A673 (cell line): ENCODE measurements at regions not wholly inside any gene's neighbourhood (a gene's known extent, or its start where the extent isn't known, plus 50 kb on each side); places are given as distances from the start of the nearest gene placed in this dataset.

ENCODE experiments used
- BruUV-seq: library from RNA; stranded (reverse); fragments of 400-500 nt; replicated peaks from 2 replicates; lab custom pipeline; 2021; lab: Mats Ljungman, UMichigan
- CTCF ChIA-PET: fragments of 300-600 bp; sonication (Branson Sonifier 250); formaldehyde crosslinking; loops from one replicate; lab custom pipeline; 2022; ENCODE audit warnings: antibody characterized with exemption; lab: Charles Lee
- POLR2A ChIA-PET: fragments of 300-600 bp; sonication (Branson Sonifier 250); formaldehyde crosslinking; loops from one replicate; lab custom pipeline; 2022; ENCODE audit warnings: antibody characterized with exemption; ENCODE audit not compliant: low non-redundant PET; lab: Charles Lee
- DNase-seq: peaks from one replicate; pipeline ENCODE4 v3.0.0-alpha.2; 2015; ENCODE audit warnings: low spot score
- H3K27ac ChIP-seq: fragments of 200-600 bp; sonication (generic); 2 replicates; pipeline ENCODE4 v1.5.1; 2016; ENCODE audit warnings: mixed run types, low read depth, mild to moderate bottlenecking, mixed read lengths, antibody characterized with exemption, low read length; ENCODE audit not compliant: poor library complexity, severe bottlenecking
- H3K27me3 ChIP-seq: fragments of 200-600 bp; sonication (generic); replicated peaks from 2 replicates; pipeline ENCODE4 v1.6.1; 2017; ENCODE audit warnings: mixed run types, low read depth, mild to moderate bottlenecking, mixed read lengths, antibody characterized with exemption, low read length; ENCODE audit not compliant: insufficient read depth, poor library complexity
- H3K36me3 ChIP-seq: fragments of 200-600 bp; sonication (generic); 2 replicates; pipeline ENCODE4 v1.6.1; 2016; ENCODE audit warnings: mixed run types, mild to moderate bottlenecking, mixed read lengths, antibody characterized with exemption, low read length; ENCODE audit not compliant: insufficient read depth, poor library complexity, severe bottlenecking
- H3K4me1 ChIP-seq: fragments of 200-600 bp; sonication (generic); 2 replicates; pipeline ENCODE4 v1.6.1; 2017; ENCODE audit warnings: mixed run types, mild to moderate bottlenecking, mixed read lengths, antibody characterized with exemption, low read length; ENCODE audit not compliant: insufficient read depth, poor library complexity, severe bottlenecking
- H3K4me3 ChIP-seq: fragments of 200-600 bp; sonication (generic); 2 replicates; pipeline ENCODE4 v1.5.1; 2016; ENCODE audit warnings: low read depth, mixed run types, mild to moderate bottlenecking, mixed read lengths, low read length; ENCODE audit not compliant: poor library complexity, severe bottlenecking
- H3K9me3 ChIP-seq: fragments of 200-600 bp; sonication (generic); 2 replicates; pipeline ENCODE4 v1.6.1; 2016; ENCODE audit warnings: mixed run types, low read depth, mild to moderate bottlenecking, mixed read lengths, antibody characterized with exemption, low read length; ENCODE audit not compliant: poor library complexity, severe bottlenecking
- EZH2 ChIP-seq: fragments of 200-600 bp; sonication (generic); IDR thresholded peaks from 2 replicates; pipeline ENCODE4 v1.6.1; 2017; ENCODE audit warnings: borderline replicate concordance, low read depth, mild to moderate bottlenecking, mixed read lengths, antibody characterized with exemption, low read length; ENCODE audit not compliant: poor library complexity, severe bottlenecking
- intact Hi-C: fragments of 100-400 bp; cut with micrococcal nuclease; formaldehyde crosslinking; loops from one replicate; pipeline ENCODE4 v1.10.0; 2022; ENCODE audit not compliant: unreplicated experiment
- TF ChIP-seq, protein P1 (sequence below): fragments of 300-800, 200-600 bp; sonication (generic); conservative IDR thresholded peaks from 2 replicates; pipeline ENCODE4 v1.5.1; 2017; ENCODE audit warnings: low read depth, mild to moderate bottlenecking, antibody characterized with exemption, low read length, moderate library complexity, mixed read lengths

DNA sequence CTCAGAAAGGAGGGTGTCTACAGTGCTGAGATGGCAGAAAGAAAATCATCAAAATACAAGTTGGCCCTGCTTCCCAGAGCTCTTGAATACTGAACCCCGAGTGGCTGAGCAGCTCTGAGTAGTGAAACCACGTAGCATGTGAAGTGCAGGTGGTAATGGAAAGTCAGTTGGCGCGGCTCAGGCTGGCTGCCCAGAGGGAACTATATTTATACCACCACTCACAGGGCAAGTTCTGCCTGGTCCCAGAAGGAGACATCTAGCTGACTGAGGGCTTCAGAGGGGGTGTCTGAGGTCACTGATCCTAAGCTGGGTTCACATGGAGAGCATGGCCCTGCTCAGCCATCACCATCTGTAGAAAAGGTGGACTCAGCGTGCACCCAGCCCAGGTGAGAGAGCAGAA is 129.6 kb upstream of the AGBL1 start:
- POLR2A ChIA-PET, result no interaction called here
- Histone ChIP-seq H3K4me3 (no peak overlapping the region), H3K4me1 (no peaks in the 10 kb centered on the region), H3K27me3 (peaks cover 14% of the 10 kb centered on the region), H3K27ac (no peak overlapping the region), H3K9me3 (no peaks in the 10 kb centered on the region), H3K36me3 (no peaks in the 10 kb centered on the region)
- BruUV-seq, result no TSS peak
- intact Hi-C loops, result no loop called here
- CTCF ChIA-PET, result no interaction called here
- no peak for DNase-seq
- no peak for TF ChIP-seq EZH2
- TF ChIP-seq, protein P1, sequence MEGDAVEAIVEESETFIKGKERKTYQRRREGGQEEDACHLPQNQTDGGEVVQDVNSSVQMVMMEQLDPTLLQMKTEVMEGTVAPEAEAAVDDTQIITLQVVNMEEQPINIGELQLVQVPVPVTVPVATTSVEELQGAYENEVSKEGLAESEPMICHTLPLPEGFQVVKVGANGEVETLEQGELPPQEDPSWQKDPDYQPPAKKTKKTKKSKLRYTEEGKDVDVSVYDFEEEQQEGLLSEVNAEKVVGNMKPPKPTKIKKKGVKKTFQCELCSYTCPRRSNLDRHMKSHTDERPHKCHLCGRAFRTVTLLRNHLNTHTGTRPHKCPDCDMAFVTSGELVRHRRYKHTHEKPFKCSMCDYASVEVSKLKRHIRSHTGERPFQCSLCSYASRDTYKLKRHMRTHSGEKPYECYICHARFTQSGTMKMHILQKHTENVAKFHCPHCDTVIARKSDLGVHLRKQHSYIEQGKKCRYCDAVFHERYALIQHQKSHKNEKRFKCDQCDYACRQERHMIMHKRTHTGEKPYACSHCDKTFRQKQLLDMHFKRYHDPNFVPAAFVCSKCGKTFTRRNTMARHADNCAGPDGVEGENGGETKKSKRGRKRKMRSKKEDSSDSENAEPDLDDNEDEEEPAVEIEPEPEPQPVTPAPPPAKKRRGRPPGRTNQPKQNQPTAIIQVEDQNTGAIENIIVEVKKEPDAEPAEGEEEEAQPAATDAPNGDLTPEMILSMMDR, result no peak

DNA sequence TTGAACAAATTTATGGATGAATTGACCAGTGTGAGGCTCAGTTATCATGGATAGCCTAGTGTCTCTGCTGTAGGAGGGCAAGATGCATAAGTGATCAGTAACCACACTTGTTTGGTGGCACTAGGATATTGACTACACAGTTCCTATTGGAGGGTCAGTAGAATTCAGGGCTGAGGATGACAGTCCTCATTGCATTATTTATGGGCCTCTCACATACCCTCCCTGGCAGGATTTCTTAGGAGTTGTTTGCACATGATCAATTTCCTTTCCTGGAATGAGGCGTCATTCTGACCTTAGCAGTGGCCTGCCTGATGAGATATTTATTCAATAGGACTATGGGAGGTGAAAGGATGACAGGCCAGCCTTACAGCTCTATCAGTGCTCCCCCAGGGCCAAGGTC is 125.1 kb upstream of the AGBL1 start:
- Histone ChIP-seq H3K27ac (no peak overlapping the region), H3K4me1 (no peaks in the 10 kb centered on the region), H3K9me3 (no peaks in the 10 kb centered on the region), H3K4me3 (no peak overlapping the region), H3K36me3 (no peaks in the 10 kb centered on the region), H3K27me3 (peaks cover 12% of the 10 kb centered on the region)
- DNase-seq, result no peak
- CTCF ChIA-PET, result no interaction called here
- intact Hi-C loops, result no loop called here
- TF ChIP-seq, protein P1, result no peak
- TF ChIP-seq EZH2, result no peak
- no TSS peak for BruUV-seq
- POLR2A ChIA-PET, result no interaction called here

DNA sequence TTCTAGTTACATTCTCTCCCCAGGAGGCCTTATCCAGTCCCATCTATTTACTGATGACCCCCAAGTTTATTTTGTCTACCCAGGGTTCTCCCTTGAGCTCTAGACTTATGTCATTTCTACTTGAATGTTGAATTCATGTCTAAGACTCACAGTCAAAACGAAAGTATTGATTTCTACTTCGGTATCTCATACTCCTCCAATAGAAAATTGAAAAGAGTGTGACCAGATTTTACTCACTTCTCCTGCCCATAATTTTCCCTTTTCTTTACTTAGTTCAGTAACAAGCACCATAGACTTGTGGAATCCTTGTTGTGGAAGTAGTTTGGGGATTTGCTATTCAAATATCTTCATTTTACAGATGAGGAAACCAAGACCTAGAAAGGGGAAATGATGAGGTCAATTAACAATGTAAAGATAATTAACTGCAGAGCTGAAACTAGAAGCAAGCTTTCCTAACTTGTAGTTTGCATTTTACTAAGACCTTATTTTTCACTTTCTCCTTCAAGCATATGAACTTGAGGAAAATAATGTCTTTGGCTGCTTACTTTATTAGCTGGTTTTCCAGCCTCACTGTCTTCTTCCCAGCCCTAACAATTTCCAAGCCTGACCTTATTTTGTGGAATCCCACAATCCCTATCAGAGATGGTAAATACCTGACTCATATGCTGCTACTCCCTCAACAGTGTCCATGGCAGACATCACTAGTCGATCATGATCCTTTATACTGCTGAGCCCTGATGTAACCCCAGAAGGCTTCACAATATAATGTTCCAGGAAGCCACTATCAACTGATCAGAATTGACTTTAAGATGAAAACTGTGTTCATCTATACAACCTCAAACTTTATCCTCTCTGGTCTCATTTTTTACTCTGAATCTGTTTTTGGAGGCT is 123.9 kb upstream of the AGBL1 start:
- CTCF ChIA-PET, result no interaction called here
- H3K9me3 ChIP-seq, result no peaks in the 10 kb centered on the region
- H3K4me1 ChIP-seq, result no peaks in the 10 kb centered on the region
- POLR2A ChIA-PET, result no interaction called here
- TF ChIP-seq EZH2, result no peak
- TF ChIP-seq, protein P1, result no peak
- no peak for DNase-seq
- H3K36me3 ChIP-seq, result no peaks in the 10 kb centered on the region
- peaks cover 16% of the 10 kb centered on the region for H3K27me3 ChIP-seq
- no peak overlapping the region for H3K27ac ChIP-seq
- BruUV-seq, result no TSS peak
- no peak overlapping the region for H3K4me3 ChIP-seq
- intact Hi-C loops, result no loop called here
